Stimulated activated CD8-positive, alpha-beta memory T cell treated with anti-CD3 and anti-CD28 coated beads, Interleukin-12 subunit alpha, Interleukin-12 subunit beta, amount 100 ng/mL, for 24 hours (primary cell): ENCODE measurements at regions not wholly inside any gene's neighbourhood (a gene's known extent, or its start where the extent isn't known, plus 50 kb on each side); places are given as distances from the start of the nearest gene placed in this dataset.

Source experiments
- DNase-seq: peaks from one replicate; pipeline ENCODE4 v3.0.0-alpha.2; 2020; ENCODE audit errors: extremely low read depth

DNA sequence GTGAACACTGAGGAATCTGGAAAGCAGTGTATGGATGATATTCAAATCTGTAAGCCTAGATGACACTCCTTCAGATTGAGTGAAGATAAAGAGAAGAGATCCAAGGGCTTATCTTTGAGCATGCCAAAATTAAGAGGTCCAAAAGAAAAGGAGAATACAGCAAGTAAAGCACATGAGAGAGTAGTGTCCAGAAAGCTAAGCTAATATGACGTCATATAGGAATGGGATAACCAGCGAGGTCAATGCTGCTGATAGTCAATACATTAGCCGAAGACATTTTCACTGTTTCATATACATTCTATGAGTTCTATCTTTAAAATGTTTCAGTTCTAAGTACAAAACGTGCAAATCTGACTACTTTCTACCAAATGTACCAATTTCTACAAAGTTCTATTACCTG lies 975.8 kb downstream of the TLE4 start:
- no peak for DNase-seq

DNA sequence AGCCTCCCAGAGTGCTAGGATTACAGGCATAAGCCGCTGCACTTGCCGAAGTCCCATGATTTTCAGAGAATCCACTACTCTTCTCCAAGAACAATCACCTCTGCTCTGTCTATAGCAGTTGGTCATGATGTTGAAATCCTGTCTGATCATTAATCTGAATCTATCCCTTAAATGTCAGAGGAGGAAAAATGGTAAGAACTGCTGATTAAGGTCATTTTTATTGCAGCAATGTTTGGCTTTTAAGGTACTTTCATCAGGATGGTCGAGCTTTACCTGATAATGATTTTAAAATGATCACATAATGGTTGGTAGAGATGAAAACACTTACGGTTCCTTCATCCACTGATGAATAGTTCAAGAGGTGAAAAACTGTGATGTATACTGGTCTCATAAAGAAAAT lies 968.6 kb downstream of the TLE4 start:
- no peak for DNase-seq

- no peak for DNase-seq
Observed at GRCh38 chr9:80538976-80539375, 967.2 kb downstream of the TLE4 start.

DNA sequence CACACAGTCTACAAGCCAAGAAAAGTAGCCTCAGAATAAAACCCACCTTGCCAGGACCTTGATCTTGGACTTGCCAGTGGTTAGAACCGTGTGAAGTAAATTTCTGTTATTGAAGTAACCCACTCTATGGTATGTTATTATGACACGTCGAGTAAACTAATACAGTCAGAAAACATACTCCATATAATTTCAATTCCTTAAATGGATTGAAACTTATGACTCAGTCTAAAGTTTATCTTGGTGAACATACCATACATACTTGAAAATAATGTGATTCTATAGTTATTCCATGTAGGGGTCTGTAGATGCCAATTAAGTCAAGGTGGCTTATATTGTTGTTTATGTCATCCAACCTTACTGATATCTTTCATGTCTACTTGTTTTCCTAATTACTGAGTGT lies 950.7 kb downstream of the TLE4 start:
- DNase-seq: no peak

DNA sequence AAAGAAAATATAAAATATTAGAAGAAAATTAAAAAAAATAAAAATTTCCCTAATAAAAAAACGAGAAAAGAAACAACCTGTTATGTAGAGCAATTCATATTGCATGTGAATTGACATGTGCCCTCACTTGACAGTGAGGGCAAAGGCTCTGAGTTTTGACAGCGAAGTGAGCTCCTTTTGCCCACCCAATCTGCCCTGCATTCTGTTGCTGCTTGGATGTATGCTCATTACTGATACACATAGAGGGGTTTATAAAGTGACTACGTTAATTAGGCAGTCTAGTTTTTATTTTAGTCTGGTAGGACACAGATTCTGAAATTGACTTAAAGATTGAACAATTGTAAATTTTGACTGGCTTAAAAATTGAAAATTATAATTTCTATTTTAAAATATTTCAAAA lies 949.4 kb downstream of the TLE4 start:
- DNase-seq: no peak

DNA sequence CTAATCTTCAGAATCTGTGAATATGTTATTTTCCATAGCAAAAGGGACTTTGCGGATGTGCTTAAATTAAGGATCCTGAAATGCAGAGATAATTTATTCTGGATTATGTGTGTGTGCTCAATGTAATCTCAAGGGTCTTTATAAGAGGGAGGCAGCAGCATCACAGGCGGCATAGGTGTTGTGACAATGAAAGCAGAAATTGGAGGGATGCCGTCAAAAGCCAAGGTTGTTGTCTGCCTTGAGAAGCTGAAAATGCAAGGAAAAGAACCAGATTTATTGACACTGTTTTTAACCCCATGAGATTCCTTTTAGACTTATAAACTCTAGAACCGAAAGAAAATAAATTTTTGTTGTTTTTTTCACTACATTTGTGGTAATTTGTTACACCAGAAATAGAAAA lies 948.5 kb downstream of the TLE4 start:
- DNase-seq: no peak

DNA sequence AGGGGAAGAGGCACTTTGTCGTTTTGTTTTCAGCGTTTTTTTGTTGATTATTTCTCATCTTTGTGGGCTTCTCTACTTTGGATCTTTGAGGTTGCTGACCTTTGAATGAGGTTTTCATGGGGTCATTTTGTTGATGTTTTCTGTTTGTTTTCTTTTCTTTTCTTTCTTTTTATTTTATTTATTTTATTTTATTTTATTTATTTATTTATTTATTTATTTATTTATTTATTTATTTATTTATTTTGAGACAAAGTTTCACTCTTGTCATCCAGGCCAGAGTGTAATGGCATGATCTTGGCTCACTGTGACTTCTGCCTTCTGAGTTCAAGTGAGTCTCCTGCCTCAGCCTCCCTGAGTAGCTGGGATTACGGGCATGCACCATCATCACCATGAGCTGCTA lies 946.7 kb downstream of the TLE4 start:
- no peak for DNase-seq

DNA sequence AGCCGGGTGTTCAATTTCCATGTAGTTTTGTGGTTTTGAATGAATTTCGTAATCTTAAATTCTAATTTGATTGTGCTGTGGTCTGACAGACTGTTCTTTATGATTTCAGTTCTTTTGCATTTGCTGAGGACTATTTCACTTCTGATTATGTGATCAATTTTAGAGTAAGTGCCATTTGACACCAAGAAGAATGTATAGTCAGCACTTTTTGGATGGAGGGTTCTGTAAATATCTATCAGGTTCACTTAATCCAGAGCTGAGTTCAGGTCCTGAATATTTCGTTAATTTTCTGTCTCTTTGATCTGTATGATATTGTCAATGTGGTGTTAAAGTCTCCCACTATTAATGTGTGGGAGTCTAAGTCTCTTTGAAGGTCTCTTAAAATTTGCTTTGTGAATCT lies 944.9 kb downstream of the TLE4 start:
- no peak for DNase-seq

DNA sequence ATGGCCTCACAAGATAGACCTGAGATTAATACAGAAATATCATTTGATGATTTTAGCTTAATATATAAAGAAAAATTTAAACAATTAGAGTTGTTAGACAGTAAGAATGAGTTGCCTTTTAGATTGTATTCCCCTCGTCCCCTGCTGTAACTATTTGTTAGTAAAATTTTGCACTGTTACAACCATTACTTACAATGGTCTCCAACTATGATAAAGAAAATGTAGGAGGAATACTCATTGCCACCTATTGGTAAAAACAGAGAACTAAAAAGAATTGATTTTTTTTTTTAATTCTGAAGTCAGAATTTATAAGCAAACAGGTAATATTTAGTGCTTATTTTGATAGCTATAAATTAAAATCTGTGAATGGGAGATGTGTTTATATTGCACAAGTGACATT lies 937.6 kb downstream of the TLE4 start:
- DNase-seq: no peak

DNA sequence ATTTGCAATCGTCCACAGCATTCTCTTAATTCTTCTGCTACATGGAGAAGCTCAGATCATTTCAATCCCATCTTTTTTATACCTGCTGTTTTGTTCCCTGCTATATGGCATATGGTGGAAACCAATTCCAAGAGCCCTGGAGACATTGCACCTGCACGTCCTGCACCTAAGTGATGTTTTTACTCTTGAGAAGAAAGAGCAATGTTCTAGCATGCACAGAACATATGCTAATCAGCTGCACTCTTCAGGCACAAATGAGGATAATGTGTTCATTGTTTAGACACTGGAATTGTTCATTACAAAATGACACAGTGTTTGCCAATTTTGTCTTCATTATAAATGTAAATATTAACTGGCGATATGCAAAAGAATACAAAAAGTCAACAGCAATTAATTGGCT lies 935.8 kb downstream of the TLE4 start:
- DNase-seq: no peak

- DNase-seq: no peak
Observed at GRCh38 chr9:80504601-80505230, 933.0 kb downstream of the TLE4 start.

- DNase-seq: no peak
Observed at GRCh38 chr9:80503671-80504281, 932.0 kb downstream of the TLE4 start.

- no peak for DNase-seq
Observed at GRCh38 chr9:80502306-80502705, 930.5 kb downstream of the TLE4 start.

DNA sequence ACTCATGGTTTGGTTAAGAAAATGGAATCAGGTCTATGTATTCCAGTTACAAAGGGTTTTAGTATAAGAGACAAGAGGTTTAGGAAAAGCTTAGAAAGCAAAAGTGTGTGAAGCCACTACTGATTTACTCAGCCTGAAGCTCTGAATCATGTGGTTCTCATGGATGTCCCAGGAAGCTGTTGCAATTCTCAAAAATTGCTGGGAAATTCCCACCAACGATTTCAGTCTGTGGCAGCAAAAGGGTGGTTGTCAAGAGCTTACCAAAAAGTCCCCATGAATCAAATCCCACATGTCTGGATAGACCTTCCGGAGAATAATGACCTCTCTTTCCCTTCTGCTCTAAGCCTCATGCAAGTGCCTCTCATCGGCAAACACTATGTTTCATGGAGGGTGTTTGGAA lies 929.9 kb downstream of the TLE4 start:
- no peak for DNase-seq

- DNase-seq: no peak
Observed at GRCh38 chr9:80500300-80500699, 928.5 kb downstream of the TLE4 start.

DNA sequence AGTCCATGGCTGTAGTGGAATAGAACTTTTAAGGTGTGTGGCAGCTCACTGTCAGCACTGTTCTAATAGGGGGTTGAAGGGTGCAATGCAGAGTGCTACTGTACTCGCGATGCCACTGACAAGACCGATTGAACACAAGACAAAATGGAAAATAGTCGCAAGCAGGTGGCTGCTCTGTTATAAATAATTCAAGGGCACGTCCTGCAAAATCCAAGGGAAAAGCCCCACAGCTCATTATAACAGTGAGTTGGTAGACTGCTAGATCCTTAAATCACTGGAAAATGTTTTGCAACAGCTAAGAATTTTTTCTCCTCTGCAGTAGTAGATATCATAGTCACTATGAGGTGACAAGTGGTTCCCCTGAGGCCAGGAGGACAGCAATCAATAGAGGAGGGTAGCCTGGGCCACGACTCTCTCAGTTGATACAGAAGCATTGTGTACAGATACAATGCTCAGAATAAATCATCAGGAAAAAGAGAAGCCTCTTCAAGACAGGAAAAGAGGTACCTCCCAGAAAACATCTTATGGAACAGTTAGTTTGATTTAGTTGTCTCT lies 926.3 kb downstream of the TLE4 start:
- DNase-seq: no peak

DNA sequence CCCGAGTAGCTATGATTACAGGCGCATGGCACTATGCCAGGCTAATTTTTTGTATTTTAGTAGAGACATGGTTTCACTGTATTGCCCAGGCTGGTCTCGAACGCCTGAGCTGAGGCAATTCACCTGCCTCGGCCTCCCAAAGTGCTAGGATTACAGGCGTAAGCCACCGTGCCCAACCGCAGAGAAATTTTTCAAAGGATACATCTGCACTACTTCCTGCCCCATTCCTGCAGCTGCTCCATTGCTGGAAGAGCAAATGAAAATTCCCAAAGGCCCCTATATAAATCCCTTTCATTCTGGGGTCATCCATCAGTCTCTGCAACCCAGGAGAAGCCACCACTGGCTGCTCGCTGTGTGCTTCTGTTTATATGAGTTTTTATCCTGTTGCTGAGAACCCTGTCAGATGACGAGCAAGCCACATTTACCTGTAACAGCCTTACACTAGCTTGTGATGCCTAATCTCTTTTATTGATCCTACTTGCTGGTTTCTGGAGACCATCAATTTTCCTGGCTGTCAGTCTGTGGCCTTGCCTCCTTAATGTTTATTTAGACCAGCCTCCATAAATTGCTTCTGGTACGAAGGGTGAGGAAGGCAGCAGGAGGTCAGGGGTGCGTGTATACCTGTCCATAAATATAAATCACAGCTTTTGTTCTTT lies 925.3 kb downstream of the TLE4 start:
- DNase-seq: no peak

GRCh38 chr9:80493258-80493657 lies 921.5 kb downstream of the TLE4 start:
- no peak for DNase-seq

GRCh38 chr9:80492221-80492620 lies 920.5 kb downstream of the TLE4 start:
- no peak for DNase-seq

- DNase-seq: no peak
Observed at GRCh38 chr9:80491086-80491696, 919.4 kb downstream of the TLE4 start.

DNA sequence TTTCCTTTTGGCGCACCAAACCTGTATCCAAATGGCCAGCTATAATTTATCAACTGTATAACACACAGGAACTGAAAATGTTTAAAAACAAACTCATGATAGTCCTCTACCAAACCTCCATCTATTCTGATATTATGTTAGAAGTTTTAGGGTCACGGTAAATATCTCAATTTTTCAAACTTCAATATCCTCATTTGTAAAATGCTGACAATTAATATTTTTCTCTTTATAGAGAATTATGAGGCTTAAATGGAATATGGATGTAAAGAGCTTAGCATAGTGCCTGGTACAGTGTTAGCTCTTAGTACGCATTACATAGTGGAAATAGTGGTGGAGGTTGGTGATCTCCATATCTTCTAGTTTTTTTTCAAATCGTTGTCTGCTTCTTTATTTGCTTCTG lies 917.6 kb downstream of the TLE4 start:
- DNase-seq: no peak

DNA sequence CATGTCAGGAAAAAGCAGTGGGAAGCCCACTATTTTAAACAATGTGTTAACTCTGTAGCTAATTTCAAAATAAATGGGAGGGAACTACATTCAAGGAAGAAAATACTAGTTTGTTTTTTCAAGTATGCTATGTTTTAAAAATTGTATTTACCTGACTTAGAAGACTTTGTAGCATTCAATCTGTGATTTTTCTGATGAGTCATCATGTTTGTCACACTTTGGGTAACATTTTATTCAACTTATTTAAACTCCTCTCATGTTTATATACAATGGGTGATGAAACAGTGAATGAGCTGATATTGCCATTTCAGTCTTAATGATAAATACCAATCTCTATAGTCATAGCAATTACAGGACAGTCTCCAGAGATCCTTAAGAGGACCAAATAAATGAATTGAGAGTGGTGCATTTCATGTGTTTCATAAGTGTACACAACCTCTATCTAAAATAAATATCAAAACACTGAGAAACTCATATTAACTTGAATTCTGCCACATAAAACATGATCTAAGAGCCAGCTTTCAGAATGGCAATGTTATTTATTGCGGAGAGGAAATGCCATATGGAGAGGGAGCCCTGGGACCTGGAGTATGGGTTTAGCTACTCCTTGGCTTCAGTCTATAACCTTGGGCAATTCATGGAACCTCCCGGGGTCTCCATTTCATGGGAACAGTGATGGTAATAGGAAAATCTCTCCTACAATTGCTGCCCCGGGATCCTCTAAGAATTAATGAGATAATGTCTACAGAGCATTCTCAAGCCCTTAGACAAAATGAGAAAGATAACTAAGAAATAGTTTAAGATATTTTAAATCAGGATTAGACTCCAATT lies 913.9 kb downstream of the TLE4 start:
- no peak for DNase-seq
